Naive thymus-derived CD4-positive, alpha-beta T cell (primary cell): ENCODE measurements at regions not wholly inside any gene's neighbourhood (a gene's known extent, or its start where the extent isn't known, plus 50 kb on each side); places are given as distances from the start of the nearest gene placed in this dataset.

Experiments used
- ATAC-seq: fragments of 150-1000 bp; cut with Tn5 transposase; 2 replicates; pipeline ENCODE4 v1.10.0; 2021; ENCODE audit warnings: mild to moderate bottlenecking, moderate library complexity
- CTCF ChIA-PET: fragments of 350-600 bp; sonication (Branson Sonifier 250); formaldehyde crosslinking; loops from one replicate; lab custom pipeline; 2021; ENCODE audit warnings: antibody characterized with exemption; lab: Charles Lee
- POLR2A ChIA-PET: fragments of 350-600 bp; sonication (Branson Sonifier 250); formaldehyde crosslinking; loops from one replicate; lab custom pipeline; 2021; ENCODE audit warnings: antibody characterized with exemption, inconsistent platforms; lab: Charles Lee
- DNase-seq, 9 donors: peaks; one replicate each; pipeline versions ENCODE4 v3.0.0 to v3.0.0-alpha.2; 2020 to 2022; ENCODE audit warnings: mixed read lengths in 1 of 9
- H3K27ac ChIP-seq: one replicate; pipeline ENCODE4 v1.7.0; 2013; ENCODE audit warnings: mild to moderate bottlenecking, low read depth, low read length, moderate library complexity
- H3K27me3 ChIP-seq, 2 donors: one replicate each; pipeline ENCODE4 v1.7.0; 2013; ENCODE audit warnings: low read length in 2 of 2, mild to moderate bottlenecking in 2 of 2, moderate library complexity in 2 of 2; ENCODE audit not compliant: control insufficient read depth in 2 of 2, insufficient read depth in 2 of 2
- H3K36me3 ChIP-seq, 3 experiments: 1 replicate in 2 of 3; 2 replicates in 1 of 3; pipeline ENCODE4 v1.7.0; 2013; ENCODE audit warnings: low read length in 3 of 3, mild to moderate bottlenecking in 3 of 3, moderate library complexity in 1 of 3; ENCODE audit not compliant: insufficient read depth in 3 of 3, control insufficient read depth in 2 of 3
- H3K4me1 ChIP-seq, 2 donors: one replicate each; pipeline ENCODE4 v1.7.0; 2013; ENCODE audit warnings: low read length in 2 of 2, mild to moderate bottlenecking in 2 of 2, moderate library complexity in 1 of 2; ENCODE audit not compliant: control insufficient read depth in 2 of 2, insufficient read depth in 2 of 2
- H3K4me3 ChIP-seq: 2 replicates; pipeline ENCODE4 v1.7.0; 2013; ENCODE audit warnings: mild to moderate bottlenecking, low read length
- H3K9me3 ChIP-seq, 3 experiments: 1 replicate in 2 of 3; 2 replicates in 1 of 3; pipeline ENCODE4 v1.7.0; 2013; ENCODE audit warnings: low read length in 3 of 3; ENCODE audit not compliant: control insufficient read depth in 2 of 3
- H3K27ac Mint-ChIP-seq, 9 donors: one replicate each; pipeline ENCODE4 v1.8.0; 2020 to 2022; ENCODE audit warnings: mixed read lengths in 9 of 9, mild to moderate bottlenecking in 8 of 9, moderate library complexity in 5 of 9, inconsistent platforms in 2 of 9
- H3K27me3 Mint-ChIP-seq, 5 donors: one replicate each; pipeline ENCODE4 v1.8.0; 2021 to 2022; ENCODE audit warnings: mixed read lengths in 5 of 5, mild to moderate bottlenecking in 1 of 5
- H3K36me3 Mint-ChIP-seq, 5 donors: one replicate each; pipeline ENCODE4 v1.8.0; 2020 to 2022; ENCODE audit warnings: mixed read lengths in 5 of 5, mild to moderate bottlenecking in 3 of 5, inconsistent platforms in 1 of 5
- H3K4me1 Mint-ChIP-seq, 7 donors: one replicate each; pipeline ENCODE4 v1.8.0; 2020 to 2022; ENCODE audit warnings: mixed read lengths in 7 of 7, mild to moderate bottlenecking in 3 of 7, inconsistent platforms in 1 of 7
- H3K4me3 Mint-ChIP-seq, 10 donors: one replicate each; pipeline ENCODE4 v1.8.0; 2020 to 2022; ENCODE audit warnings: mild to moderate bottlenecking in 10 of 10, mixed read lengths in 10 of 10, moderate library complexity in 6 of 10, inconsistent platforms in 2 of 10
- H3K9me3 Mint-ChIP-seq, 11 donors: one replicate each; pipeline ENCODE4 v1.8.0; 2020 to 2022; ENCODE audit warnings: mixed read lengths in 11 of 11, mild to moderate bottlenecking in 4 of 11, inconsistent platforms in 1 of 11, moderate library complexity in 1 of 11
- intact Hi-C, 2 donors: fragments of 100-400 bp; cut with micrococcal nuclease; formaldehyde crosslinking; loops; one replicate each; pipeline ENCODE4 v1.15.1; 2023

DNA sequence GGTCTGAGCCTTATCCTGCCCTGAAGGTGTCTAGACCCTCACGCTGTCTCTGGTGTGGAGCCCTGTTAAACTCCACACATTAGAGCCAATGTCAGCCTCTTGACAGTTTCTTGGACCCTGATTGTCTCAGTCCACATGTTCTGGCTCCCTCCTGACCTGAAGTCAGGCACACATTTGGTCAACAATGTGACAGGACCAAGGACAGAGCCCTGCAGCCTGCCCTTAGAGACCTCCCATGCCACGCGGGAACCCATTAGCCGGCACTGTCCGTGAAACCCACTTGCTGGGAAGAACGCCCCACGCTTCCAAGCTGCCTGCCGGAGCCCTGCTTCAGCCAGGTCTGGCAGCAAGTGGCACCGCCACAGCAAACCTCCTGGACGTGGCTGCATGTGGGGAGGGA, 162.7 kb upstream of the LINGO1 start:
- H3K4me3 Mint-ChIP-seq = no peak overlapping the region
- ChIA-PET POLR2A (no interaction called here), CTCF (no interaction called here)
- H3K36me3 Mint-ChIP-seq = no peaks in the 10 kb centered on the region
- no peaks in the 10 kb centered on the region for H3K36me3 ChIP-seq
- H3K9me3 ChIP-seq = no peaks in the 10 kb centered on the region
- no peaks in the 10 kb centered on the region for H3K9me3 Mint-ChIP-seq
- peaks cover 0 to 5% (median 0%) of the 10 kb centered on the region in 5 donors for H3K27me3 Mint-ChIP-seq
- peaks cover 0 to 5% (median 0%) of the 10 kb centered on the region in 7 donors for H3K4me1 Mint-ChIP-seq
- intact Hi-C loops = no loop called here
- ATAC-seq (no peak), DNase-seq (no peak)
- no peaks in the 10 kb centered on the region for H3K27me3 ChIP-seq
- no peaks in the 10 kb centered on the region for H3K4me1 ChIP-seq
- H3K27ac ChIP-seq = no peak overlapping the region
- H3K4me3 ChIP-seq = no peak overlapping the region
- no peak overlapping the region for H3K27ac Mint-ChIP-seq

DNA sequence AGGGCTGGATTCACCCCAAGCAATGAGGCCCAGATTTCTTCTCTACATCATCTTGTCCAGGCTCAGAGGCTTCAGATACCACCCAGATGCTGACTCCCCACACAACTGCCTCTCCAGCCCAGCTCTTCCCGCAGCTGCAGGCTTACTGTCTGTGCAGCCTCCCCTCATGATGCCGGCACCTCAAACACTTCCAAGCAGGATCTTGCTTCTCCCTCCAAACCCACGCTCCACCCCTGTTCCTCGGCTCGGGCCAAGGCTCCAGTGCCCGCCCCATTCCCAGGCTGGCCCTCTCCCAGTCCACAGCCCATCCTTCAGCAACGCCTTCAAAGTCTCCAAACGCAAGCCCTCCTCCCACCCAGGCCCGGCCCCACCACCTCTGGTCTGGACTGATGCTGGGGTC, 159.2 kb upstream of the LINGO1 start:
- intact Hi-C loops = no loop called here
- Histone ChIP-seq H3K4me1 (no peaks in the 10 kb centered on the region), H3K36me3 (no peaks in the 10 kb centered on the region), H3K27ac (no peak overlapping the region), H3K9me3 (no peaks in the 10 kb centered on the region), H3K27me3 (no peaks in the 10 kb centered on the region), H3K4me3 (no peak overlapping the region)
- H3K9me3 Mint-ChIP-seq = no peaks in the 10 kb centered on the region
- DNase-seq (no peak), ATAC-seq (no peak)
- H3K36me3 Mint-ChIP-seq = no peaks in the 10 kb centered on the region
- no peak overlapping the region for H3K4me3 Mint-ChIP-seq
- peaks cover 0 to 1% (median 0%) of the 10 kb centered on the region in 7 donors for H3K4me1 Mint-ChIP-seq
- H3K27ac Mint-ChIP-seq = no peak overlapping the region
- POLR2A ChIA-PET = no interaction called here
- CTCF ChIA-PET = no interaction called here
- H3K27me3 Mint-ChIP-seq = peaks cover 0 to 5% (median 0%) of the 10 kb centered on the region in 5 donors

DNA sequence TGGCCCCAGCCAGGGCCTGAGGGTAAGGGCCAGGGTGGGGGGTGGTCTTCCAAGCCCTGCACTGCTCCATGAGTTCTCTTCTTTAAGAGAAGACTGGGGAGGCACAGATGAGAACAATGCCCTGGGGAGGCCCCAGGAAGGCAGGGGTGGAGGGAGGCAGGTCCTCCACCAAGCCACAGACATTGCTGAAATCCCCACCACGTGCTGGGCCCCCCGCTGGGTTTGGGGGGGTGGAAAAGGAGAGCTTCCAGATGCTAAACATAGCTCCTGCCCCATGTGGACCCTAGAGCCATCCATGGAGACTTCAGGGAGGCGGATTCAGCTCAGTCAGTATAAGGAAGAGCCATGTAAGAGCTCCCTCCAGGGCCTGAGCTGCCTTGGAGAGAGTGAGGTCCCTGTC, 157.8 kb upstream of the LINGO1 start:
- H3K4me3 Mint-ChIP-seq = no peak overlapping the region
- DNase-seq (no peak), ATAC-seq (no peak)
- Histone ChIP-seq H3K27ac (no peak overlapping the region), H3K4me3 (no peak overlapping the region), H3K36me3 (no peaks in the 10 kb centered on the region), H3K27me3 (no peaks in the 10 kb centered on the region), H3K9me3 (no peaks in the 10 kb centered on the region), H3K4me1 (no peaks in the 10 kb centered on the region)
- ChIA-PET POLR2A (no interaction called here), CTCF (no interaction called here)
- no peaks in the 10 kb centered on the region for H3K9me3 Mint-ChIP-seq
- H3K27ac Mint-ChIP-seq = no peak overlapping the region
- peaks cover 0 to 4% (median 4%) of the 10 kb centered on the region in 5 donors for H3K27me3 Mint-ChIP-seq
- intact Hi-C loops = no loop called here
- H3K36me3 Mint-ChIP-seq = no peaks in the 10 kb centered on the region
- H3K4me1 Mint-ChIP-seq = no peaks in the 10 kb centered on the region

DNA sequence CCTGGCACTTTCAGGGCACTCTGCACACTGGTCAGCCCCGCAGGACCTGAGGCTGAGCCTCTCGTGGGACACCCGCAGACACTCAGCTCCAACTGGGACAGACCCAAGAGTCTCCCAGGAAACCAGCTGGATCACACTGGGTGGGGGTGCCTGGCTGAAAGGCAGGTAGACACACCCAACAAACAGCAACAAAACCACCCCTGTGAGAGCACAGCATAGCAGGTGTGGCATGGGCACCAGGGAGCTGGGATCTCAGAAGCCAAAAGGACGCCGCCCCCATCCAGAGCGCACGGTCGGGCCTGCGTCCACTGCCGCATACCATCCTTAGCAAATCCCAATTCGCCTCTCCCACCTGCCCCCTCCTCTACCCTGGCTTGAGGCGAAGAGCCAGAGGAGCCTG, 154.2 kb upstream of the LINGO1 start:
- no peaks in the 10 kb centered on the region for H3K4me1 ChIP-seq
- H3K36me3 Mint-ChIP-seq = no peaks in the 10 kb centered on the region
- H3K27ac ChIP-seq = no peak overlapping the region
- no peaks in the 10 kb centered on the region for H3K9me3 ChIP-seq
- no peaks in the 10 kb centered on the region for H3K36me3 ChIP-seq
- no peak overlapping the region for H3K4me3 ChIP-seq
- peaks cover 0 to 3% (median 0%) of the 10 kb centered on the region in 11 donors for H3K9me3 Mint-ChIP-seq
- ChIA-PET CTCF (no interaction called here), POLR2A (no interaction called here)
- no peak overlapping the region for H3K27ac Mint-ChIP-seq
- no peak overlapping the region for H3K4me3 Mint-ChIP-seq
- intact Hi-C loops = no loop called here
- peaks cover 0 to 13% (median 5%) of the 10 kb centered on the region in 5 donors for H3K27me3 Mint-ChIP-seq
- H3K4me1 Mint-ChIP-seq = peaks cover 0 to 2% (median 0%) of the 10 kb centered on the region in 7 donors
- no peak for ATAC-seq
- H3K27me3 ChIP-seq = no peaks in the 10 kb centered on the region
- DNase-seq = no peak

DNA sequence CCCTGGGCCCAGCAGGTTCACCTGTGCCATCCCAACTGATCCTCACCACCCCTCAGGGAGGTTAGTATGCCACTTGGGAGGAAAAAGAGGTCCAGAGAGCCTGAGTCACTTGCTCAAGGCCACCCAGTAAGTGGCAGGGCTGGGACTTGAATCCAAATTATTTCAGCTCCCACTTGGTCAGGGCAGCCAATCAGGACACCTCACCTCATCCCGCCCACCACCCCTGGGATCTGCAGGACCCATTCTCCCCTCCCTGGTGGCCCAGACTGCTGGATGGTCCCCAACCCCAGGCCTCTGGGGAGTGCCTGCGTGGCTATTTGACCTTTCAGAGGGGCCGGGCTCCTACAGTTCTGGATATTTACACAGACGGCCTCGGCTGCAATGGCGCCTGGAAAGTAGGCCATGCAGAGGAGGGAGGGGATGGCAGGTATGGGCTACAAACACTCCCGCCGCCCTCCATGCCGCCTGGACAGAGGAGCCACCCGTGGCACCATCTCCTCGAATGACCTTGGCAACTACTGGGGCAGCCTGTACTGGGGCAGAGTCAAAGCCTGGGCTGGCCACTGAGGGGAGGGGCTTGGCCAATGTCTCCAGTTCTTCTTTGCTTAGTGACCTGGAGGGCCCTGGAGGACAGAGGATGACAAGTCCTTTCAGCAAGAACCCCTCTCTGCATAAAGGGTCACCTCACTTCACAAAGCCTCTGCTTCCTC, 153.6 kb upstream of the LINGO1 start:
- CTCF ChIA-PET = no interaction called here
- Histone ChIP-seq H3K4me1 (no peaks in the 10 kb centered on the region), H3K9me3 (no peaks in the 10 kb centered on the region), H3K36me3 (no peaks in the 10 kb centered on the region), H3K27me3 (no peaks in the 10 kb centered on the region), H3K4me3 (no peak overlapping the region), H3K27ac (no peak overlapping the region)
- Mint-ChIP-seq H3K27ac (no peak overlapping the region), H3K4me3 (no peak overlapping the region), H3K4me1 (peaks cover 0 to 2% (median 0%) of the 10 kb centered on the region in 7 donors), H3K9me3 (peaks cover 0 to 3% (median 0%) of the 10 kb centered on the region in 11 donors), H3K36me3 (no peaks in the 10 kb centered on the region), H3K27me3 (peaks cover 0 to 13% (median 5%) of the 10 kb centered on the region in 5 donors)
- POLR2A ChIA-PET = no interaction called here
- DNase-seq (no peak), ATAC-seq (no peak)
- intact Hi-C loops = no loop called here

DNA sequence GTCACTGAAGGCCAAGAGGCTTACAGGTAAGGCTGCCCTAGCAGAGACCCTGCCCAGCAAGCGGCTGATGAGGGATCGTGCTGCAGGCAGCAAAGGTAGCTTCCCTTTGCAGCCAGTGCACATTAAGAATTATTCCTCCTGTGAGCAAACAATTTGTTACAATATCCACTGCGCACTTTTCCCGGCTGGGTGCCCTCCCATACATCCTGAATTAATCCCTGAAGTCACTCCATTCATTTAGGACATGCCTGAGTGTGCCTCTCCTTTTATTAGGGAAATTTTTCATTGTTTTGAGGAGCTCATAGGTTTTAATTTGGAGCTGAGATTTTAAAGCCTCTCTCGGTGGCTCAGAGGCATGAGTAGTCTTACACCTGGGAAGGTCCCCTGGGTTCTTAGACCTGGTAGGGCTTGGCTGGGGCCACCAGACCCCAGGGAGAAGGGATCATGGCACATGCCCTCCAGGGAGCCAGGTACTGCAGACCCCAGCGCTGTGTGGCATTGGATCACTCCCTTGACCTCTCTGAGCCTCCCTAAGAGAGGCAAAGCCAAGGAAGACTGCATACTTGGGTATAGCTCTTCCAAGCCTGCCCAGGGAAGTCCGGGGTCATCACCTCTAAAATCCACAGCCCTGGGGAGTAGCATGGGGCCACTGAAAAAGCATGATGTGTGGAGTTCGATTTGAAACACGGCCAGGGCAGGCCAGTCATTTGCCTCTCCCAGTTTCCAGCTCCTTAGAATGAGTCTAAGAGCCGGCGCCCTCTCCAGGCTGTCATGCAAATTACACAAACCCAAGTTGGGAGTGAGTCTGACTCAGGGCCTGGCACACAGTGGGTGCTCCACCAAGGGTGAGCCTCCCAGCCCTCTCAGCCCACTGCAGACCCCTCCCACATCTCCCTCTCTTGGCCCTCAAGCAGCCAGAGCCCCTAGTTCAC, 151.9 kb upstream of the LINGO1 start:
- H3K27me3 Mint-ChIP-seq = peaks cover 0 to 16% (median 5%) of the 10 kb centered on the region in 5 donors
- Histone ChIP-seq H3K4me3 (no peak overlapping the region), H3K4me1 (no peaks in the 10 kb centered on the region), H3K27me3 (no peaks in the 10 kb centered on the region), H3K36me3 (no peaks in the 10 kb centered on the region), H3K27ac (no peak overlapping the region), H3K9me3 (no peaks in the 10 kb centered on the region)
- no peak overlapping the region for H3K4me3 Mint-ChIP-seq
- no peak for ATAC-seq
- peaks cover 0 to 6% (median 0%) of the 10 kb centered on the region in 5 donors for H3K36me3 Mint-ChIP-seq
- H3K4me1 Mint-ChIP-seq = peaks cover 0 to 2% (median 0%) of the 10 kb centered on the region in 7 donors
- H3K27ac Mint-ChIP-seq = no peak overlapping the region
- ChIA-PET CTCF (no interaction called here), POLR2A (no interaction called here)
- DNase-seq = no peak
- intact Hi-C loops = no loop called here
- peaks cover 0 to 13% (median 9%) of the 10 kb centered on the region in 11 donors for H3K9me3 Mint-ChIP-seq
